Sigmoid colon (tissue), 4 donors: ENCODE measurements at regions not wholly inside any gene's neighbourhood (a gene's known extent, or its start where the extent isn't known, plus 50 kb on each side); places are given as distances from the start of the nearest gene placed in this dataset.

ENCODE experiments used
- EP300 ChIP-seq, 4 donors: sonication (generic); formaldehyde crosslinking; IDR thresholded peaks; one replicate each; pipeline ENCODE4 v1.6.1; 2017; ENCODE audit warnings: antibody characterized with exemption in 4 of 4
- POLR2A ChIP-seq, 2 donors: fragments of 450-650 bp; IDR thresholded peaks; one replicate each; pipeline ENCODE4 v1.6.1; 2016; ENCODE audit warnings: antibody characterized with exemption in 2 of 2, mild to moderate bottlenecking in 2 of 2, moderate library complexity in 2 of 2
- POLR2AphosphoS5 ChIP-seq, 4 donors: sonication (generic); formaldehyde crosslinking; IDR thresholded peaks; one replicate each; pipeline ENCODE4 v1.6.1; 2017; ENCODE audit warnings: antibody characterized with exemption in 4 of 4
- TF ChIP-seq, protein P1 (sequence below), 4 experiments: fragments of 450-650 bp in 3 of 4; fragments of 200-600 bp in 1 of 4; IDR thresholded peaks; one replicate each; pipeline ENCODE4 v1.5.1; 2016 to 2019; ENCODE audit warnings: antibody characterized with exemption in 4 of 4, mild to moderate bottlenecking in 3 of 4, moderate library complexity in 2 of 4

GRCh38 chr14:106179761-106180160, 653.4 kb downstream of the TMEM121 start:
- TF ChIP-seq, protein P1, sequence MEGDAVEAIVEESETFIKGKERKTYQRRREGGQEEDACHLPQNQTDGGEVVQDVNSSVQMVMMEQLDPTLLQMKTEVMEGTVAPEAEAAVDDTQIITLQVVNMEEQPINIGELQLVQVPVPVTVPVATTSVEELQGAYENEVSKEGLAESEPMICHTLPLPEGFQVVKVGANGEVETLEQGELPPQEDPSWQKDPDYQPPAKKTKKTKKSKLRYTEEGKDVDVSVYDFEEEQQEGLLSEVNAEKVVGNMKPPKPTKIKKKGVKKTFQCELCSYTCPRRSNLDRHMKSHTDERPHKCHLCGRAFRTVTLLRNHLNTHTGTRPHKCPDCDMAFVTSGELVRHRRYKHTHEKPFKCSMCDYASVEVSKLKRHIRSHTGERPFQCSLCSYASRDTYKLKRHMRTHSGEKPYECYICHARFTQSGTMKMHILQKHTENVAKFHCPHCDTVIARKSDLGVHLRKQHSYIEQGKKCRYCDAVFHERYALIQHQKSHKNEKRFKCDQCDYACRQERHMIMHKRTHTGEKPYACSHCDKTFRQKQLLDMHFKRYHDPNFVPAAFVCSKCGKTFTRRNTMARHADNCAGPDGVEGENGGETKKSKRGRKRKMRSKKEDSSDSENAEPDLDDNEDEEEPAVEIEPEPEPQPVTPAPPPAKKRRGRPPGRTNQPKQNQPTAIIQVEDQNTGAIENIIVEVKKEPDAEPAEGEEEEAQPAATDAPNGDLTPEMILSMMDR (IDR thresholded peaks at IDR 0.05), result no peak
- TF ChIP-seq POLR2A (IDR thresholded peaks at IDR 0.05) (no peak), EP300 (IDR thresholded peaks at IDR 0.05) (no peak), POLR2AphosphoS5 (IDR thresholded peaks at IDR 0.05) (no peak)
